Parathyroid adenoma (tissue), 2 donors: ENCODE measurements at regions not wholly inside any gene's neighbourhood (a gene's known extent, or its start where the extent isn't known, plus 50 kb on each side); places are given as distances from the start of the nearest gene placed in this dataset.

Experiments used
- H2AFZ ChIP-seq: fragments of 300-600 bp; sonication (generic); one replicate; pipeline ENCODE4 v1.7.0; 2017; ENCODE audit warnings: antibody characterized with exemption, mild to moderate bottlenecking
- H3K27ac ChIP-seq: fragments of 300-600 bp; sonication (generic); one replicate; pipeline ENCODE4 v1.7.0; 2017
- H3K27me3 ChIP-seq: fragments of 300-600 bp; sonication (generic); one replicate; pipeline ENCODE4 v1.7.0; 2017; ENCODE audit warnings: low read length; ENCODE audit not compliant: control insufficient read depth, insufficient read depth
- H3K36me3 ChIP-seq: fragments of 300-600 bp; sonication (generic); one replicate; pipeline ENCODE4 v1.7.0; 2017; ENCODE audit warnings: low read length; ENCODE audit not compliant: control insufficient read depth, insufficient read depth
- H3K4me1 ChIP-seq: fragments of 300-600 bp; sonication (generic); one replicate; pipeline ENCODE4 v1.7.0; 2017; ENCODE audit warnings: control low read depth
- H3K4me2 ChIP-seq: fragments of 300-600 bp; sonication (generic); one replicate; pipeline ENCODE4 v1.7.0; 2017; ENCODE audit warnings: low read length
- H3K4me3 ChIP-seq: fragments of 300-600 bp; sonication (generic); one replicate; pipeline ENCODE4 v1.7.0; 2017; ENCODE audit warnings: low read depth, low read length
- H3K79me2 ChIP-seq: fragments of 300-600 bp; sonication (generic); one replicate; pipeline ENCODE4 v1.7.0; 2017; ENCODE audit warnings: control low read depth
- H3K9ac ChIP-seq: fragments of 300-600 bp; sonication (generic); one replicate; pipeline ENCODE4 v1.7.0; 2017; ENCODE audit warnings: mild to moderate bottlenecking
- H3K9me3 ChIP-seq: fragments of 300-600 bp; sonication (generic); one replicate; pipeline ENCODE4 v1.7.0; 2017; ENCODE audit warnings: low read length; ENCODE audit not compliant: control insufficient read depth
- CTCF ChIP-seq: fragments of 300-600 bp; sonication (generic); IDR thresholded peaks from one replicate; pipeline ENCODE4 v1.7.0; 2017; ENCODE audit warnings: antibody characterized with exemption, mild to moderate bottlenecking
- donor health status: primary hyperparathyroidism.

- no peaks in the 10 kb centered on the region for H3K79me2 ChIP-seq
- H3K4me2 ChIP-seq = no peak overlapping the region
- no peaks in the 10 kb centered on the region for H3K9me3 ChIP-seq
- H3K4me3 ChIP-seq = no peak overlapping the region
- no peak for TF ChIP-seq CTCF
- no peak overlapping the region for H3K27ac ChIP-seq
- no peaks in the 10 kb centered on the region for H3K4me1 ChIP-seq
- no peaks in the 10 kb centered on the region for H3K36me3 ChIP-seq
- no peak overlapping the region for H3K9ac ChIP-seq
- no peak overlapping the region for H2AFZ ChIP-seq
- no peaks in the 10 kb centered on the region for H3K27me3 ChIP-seq
Observed at GRCh38 chr12:41967668-41968500, 176.8 kb downstream of the GXYLT1 start.

DNA sequence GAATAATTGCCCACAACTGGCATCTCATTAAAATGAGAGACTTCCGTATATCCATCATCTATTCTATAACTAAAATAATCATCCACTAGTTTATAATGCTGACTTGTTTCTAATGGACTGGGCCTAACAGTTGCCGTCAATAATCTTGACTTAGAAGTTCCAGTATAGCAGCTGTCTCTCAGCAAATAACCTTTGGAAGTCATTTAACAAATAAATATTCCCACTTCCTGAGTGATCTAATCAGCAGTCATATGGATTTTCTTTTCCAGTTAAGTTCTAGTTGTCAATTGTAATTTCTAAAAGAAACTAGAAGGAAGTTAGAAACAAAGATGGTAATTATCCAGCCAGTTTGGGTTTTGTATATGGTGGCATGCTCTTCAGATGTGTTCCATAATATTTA, 177.8 kb downstream of the GXYLT1 start:
- Histone ChIP-seq H3K79me2 (no peaks in the 10 kb centered on the region), H3K9me3 (no peaks in the 10 kb centered on the region), H3K4me3 (no peak overlapping the region), H3K4me1 (no peaks in the 10 kb centered on the region), H3K27me3 (no peaks in the 10 kb centered on the region), H3K9ac (no peak overlapping the region), H3K27ac (no peak overlapping the region), H3K36me3 (no peaks in the 10 kb centered on the region), H3K4me2 (no peak overlapping the region), H2AFZ (no peak overlapping the region)
- TF ChIP-seq CTCF = no peak

- H3K4me3 ChIP-seq = no peak overlapping the region
- TF ChIP-seq CTCF = no peak
- no peak overlapping the region for H2AFZ ChIP-seq
- H3K4me2 ChIP-seq = no peak overlapping the region
- no peaks in the 10 kb centered on the region for H3K36me3 ChIP-seq
- no peak overlapping the region for H3K27ac ChIP-seq
- no peaks in the 10 kb centered on the region for H3K9me3 ChIP-seq
- no peaks in the 10 kb centered on the region for H3K79me2 ChIP-seq
- no peak overlapping the region for H3K9ac ChIP-seq
- H3K27me3 ChIP-seq = no peaks in the 10 kb centered on the region
- H3K4me1 ChIP-seq = no peaks in the 10 kb centered on the region
Observed at GRCh38 chr12:41966001-41966400, 178.7 kb downstream of the GXYLT1 start.

GRCh38 chr12:41963398-41963797, 181.3 kb downstream of the GXYLT1 start:
- H3K4me2 ChIP-seq = no peak overlapping the region
- no peak overlapping the region for H2AFZ ChIP-seq
- H3K79me2 ChIP-seq = no peaks in the 10 kb centered on the region
- no peaks in the 10 kb centered on the region for H3K27me3 ChIP-seq
- H3K9me3 ChIP-seq = no peaks in the 10 kb centered on the region
- no peak for TF ChIP-seq CTCF
- H3K27ac ChIP-seq = no peak overlapping the region
- no peaks in the 10 kb centered on the region for H3K36me3 ChIP-seq
- no peak overlapping the region for H3K9ac ChIP-seq
- no peak overlapping the region for H3K4me3 ChIP-seq
- no peaks in the 10 kb centered on the region for H3K4me1 ChIP-seq

DNA sequence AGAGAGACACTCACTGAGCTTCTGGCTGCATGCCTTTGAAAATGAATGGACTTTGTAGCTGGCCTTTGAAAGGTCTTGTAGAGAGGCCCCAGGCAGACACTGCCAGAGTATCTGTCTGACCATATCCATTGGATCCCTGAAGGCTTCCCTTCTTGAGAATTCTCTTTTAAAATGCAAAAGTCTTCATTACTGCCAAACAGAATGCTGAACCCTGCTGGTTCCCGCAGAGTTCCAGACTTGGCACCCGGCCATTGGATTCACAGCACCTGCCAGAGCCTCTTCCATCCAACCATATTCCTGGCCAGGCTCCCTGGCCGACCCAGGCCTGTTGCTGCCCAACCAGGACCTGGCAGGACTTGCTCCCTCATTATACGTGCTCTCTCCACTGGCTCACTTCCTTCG, 182.5 kb downstream of the GXYLT1 start:
- Histone ChIP-seq H3K27ac (no peak overlapping the region), H2AFZ (no peak overlapping the region), H3K36me3 (no peaks in the 10 kb centered on the region), H3K79me2 (no peaks in the 10 kb centered on the region), H3K4me1 (no peaks in the 10 kb centered on the region), H3K9me3 (no peaks in the 10 kb centered on the region), H3K4me3 (no peak overlapping the region), H3K9ac (no peak overlapping the region), H3K4me2 (no peak overlapping the region), H3K27me3 (no peaks in the 10 kb centered on the region)
- no peak for TF ChIP-seq CTCF
